ENCODE measurements at regions not wholly inside any gene's neighbourhood (a gene's known extent, or its start where the extent isn't known, plus 50 kb on each side); places are given as distances from the start of the nearest gene placed in this dataset.

- H3K27me3 ChIP-seq = no peaks in the 10 kb centered on the region
- H3K27ac ChIP-seq = no peak overlapping the region
- intact Hi-C loops (cut with DNase I; ENCODE audit: low total_unique reads) = no loop called here
- TF ChIP-seq POLR2A (IDR thresholded peaks at IDR 0.05) (no peak), POLR2AphosphoS5 (IDR thresholded peaks at IDR 0.05) (no peak)
- TF ChIP-seq, protein P1, sequence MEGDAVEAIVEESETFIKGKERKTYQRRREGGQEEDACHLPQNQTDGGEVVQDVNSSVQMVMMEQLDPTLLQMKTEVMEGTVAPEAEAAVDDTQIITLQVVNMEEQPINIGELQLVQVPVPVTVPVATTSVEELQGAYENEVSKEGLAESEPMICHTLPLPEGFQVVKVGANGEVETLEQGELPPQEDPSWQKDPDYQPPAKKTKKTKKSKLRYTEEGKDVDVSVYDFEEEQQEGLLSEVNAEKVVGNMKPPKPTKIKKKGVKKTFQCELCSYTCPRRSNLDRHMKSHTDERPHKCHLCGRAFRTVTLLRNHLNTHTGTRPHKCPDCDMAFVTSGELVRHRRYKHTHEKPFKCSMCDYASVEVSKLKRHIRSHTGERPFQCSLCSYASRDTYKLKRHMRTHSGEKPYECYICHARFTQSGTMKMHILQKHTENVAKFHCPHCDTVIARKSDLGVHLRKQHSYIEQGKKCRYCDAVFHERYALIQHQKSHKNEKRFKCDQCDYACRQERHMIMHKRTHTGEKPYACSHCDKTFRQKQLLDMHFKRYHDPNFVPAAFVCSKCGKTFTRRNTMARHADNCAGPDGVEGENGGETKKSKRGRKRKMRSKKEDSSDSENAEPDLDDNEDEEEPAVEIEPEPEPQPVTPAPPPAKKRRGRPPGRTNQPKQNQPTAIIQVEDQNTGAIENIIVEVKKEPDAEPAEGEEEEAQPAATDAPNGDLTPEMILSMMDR (IDR thresholded peaks at IDR 0.05) = no peak
- no peaks in the 10 kb centered on the region for H3K36me3 ChIP-seq
- DNase-seq (ENCODE audit: low spot score in 2 of 2) = peak in 1 of 2 donors; percentile 0
- H3K4me3 ChIP-seq = no peak overlapping the region
- H3K9me3 ChIP-seq = no peaks in the 10 kb centered on the region
- no peaks in the 10 kb centered on the region for H3K4me1 ChIP-seq
Measured at GRCh38 chr15:70362350-70362749, 264.6 kb upstream of the TLE3 start.

- Histone ChIP-seq H3K36me3 (no peaks in the 10 kb centered on the region), H3K27ac (no peak overlapping the region), H3K4me3 (no peak overlapping the region), H3K9me3 (no peaks in the 10 kb centered on the region), H3K27me3 (no peaks in the 10 kb centered on the region), H3K4me1 (no peaks in the 10 kb centered on the region)
- DNase-seq (ENCODE audit: low spot score in 2 of 2) = peak in 1 of 2 donors; percentile 9
- intact Hi-C loops (cut with DNase I; ENCODE audit: low total_unique reads) = no loop called here
- TF ChIP-seq POLR2AphosphoS5 (IDR thresholded peaks at IDR 0.05) = no peak
- TF ChIP-seq POLR2A (IDR thresholded peaks at IDR 0.05) = no peak
- TF ChIP-seq, protein P1 (IDR thresholded peaks at IDR 0.05) = no peak
Measured at GRCh38 chr15:70361891-70362290, 264.2 kb upstream of the TLE3 start.

DNA sequence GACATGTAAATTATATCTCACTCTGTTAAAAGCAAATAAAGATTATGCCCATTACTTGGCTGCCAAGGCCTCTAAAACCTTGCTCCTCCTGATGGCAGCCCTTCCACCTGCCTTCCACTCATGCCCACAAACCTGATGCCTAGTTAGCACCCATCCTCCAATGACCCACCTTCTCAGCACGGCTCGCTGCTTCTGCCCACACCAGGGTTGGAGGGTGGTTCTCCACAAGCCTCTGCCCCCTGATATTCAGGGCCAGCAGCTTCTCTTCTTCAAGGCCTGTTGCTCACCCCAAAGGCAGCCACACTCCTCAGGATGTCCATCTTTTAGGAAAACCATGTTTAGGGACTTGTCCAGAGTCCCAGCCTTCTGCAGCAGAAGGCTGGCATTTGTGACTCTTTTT is 263.4 kb upstream of the TLE3 start:
- Histone ChIP-seq H3K36me3 (no peaks in the 10 kb centered on the region), H3K4me3 (no peak overlapping the region), H3K9me3 (no peaks in the 10 kb centered on the region), H3K27ac (no peak overlapping the region), H3K27me3 (no peaks in the 10 kb centered on the region), H3K4me1 (no peaks in the 10 kb centered on the region)
- intact Hi-C loops (cut with DNase I; ENCODE audit: low total_unique reads) = no loop called here
- DNase-seq (ENCODE audit: low spot score in 2 of 2) = peak in 1 of 2 donors; percentile 8
- TF ChIP-seq POLR2A (IDR thresholded peaks at IDR 0.05) = no peak

DNA sequence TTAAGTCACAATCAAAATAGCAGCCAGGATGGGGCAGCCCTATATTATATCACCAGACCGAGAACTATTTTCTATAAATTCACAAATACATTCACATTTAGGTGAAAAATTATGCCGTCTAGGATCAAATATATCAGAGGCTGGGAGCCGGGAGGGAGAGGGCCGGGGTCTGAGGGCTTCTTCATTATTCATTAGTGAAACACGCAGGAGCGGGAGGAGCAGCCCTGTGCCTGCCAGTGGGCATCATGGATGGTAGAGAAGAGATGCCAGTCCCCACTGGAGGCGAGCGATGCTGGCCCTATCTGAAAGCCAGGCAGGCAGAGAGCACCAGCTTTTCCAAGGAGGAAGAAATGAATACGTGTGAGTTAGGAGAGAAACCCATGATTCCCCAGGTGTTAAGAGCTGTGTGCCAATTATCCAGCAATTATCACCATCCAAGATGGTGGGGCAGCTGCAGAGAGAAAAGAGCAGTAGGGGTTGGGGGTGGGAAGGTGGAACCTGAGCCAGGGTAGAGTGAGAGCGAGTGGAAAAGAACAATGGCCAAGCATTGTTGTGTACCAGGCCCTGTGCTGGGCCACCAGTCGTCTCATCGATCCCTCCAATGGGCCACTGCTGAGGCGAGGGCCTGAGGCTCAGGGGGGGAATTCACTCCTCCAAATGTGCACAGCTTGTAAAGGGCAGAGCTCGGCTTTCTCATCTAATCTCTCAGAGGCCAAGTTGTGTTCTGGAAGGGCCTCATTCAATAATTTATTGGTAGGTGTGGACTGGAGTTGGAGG is 261.3 kb upstream of the TLE3 start:
- Histone ChIP-seq H3K27me3 (no peaks in the 10 kb centered on the region), H3K4me3 (no peak overlapping the region), H3K4me1 (no peaks in the 10 kb centered on the region), H3K9me3 (no peaks in the 10 kb centered on the region), H3K27ac (no peak overlapping the region), H3K36me3 (no peaks in the 10 kb centered on the region)
- TF ChIP-seq POLR2A (IDR thresholded peaks at IDR 0.05) (no peak), POLR2AphosphoS5 (IDR thresholded peaks at IDR 0.05) (no peak)
- TF ChIP-seq, protein P1 (IDR thresholded peaks at IDR 0.05) = no peak
- DNase-seq (ENCODE audit: low spot score in 2 of 2) = peak in 1 of 2 donors; percentile 8
- intact Hi-C loops (cut with DNase I; ENCODE audit: low total_unique reads) = no loop called here

DNA sequence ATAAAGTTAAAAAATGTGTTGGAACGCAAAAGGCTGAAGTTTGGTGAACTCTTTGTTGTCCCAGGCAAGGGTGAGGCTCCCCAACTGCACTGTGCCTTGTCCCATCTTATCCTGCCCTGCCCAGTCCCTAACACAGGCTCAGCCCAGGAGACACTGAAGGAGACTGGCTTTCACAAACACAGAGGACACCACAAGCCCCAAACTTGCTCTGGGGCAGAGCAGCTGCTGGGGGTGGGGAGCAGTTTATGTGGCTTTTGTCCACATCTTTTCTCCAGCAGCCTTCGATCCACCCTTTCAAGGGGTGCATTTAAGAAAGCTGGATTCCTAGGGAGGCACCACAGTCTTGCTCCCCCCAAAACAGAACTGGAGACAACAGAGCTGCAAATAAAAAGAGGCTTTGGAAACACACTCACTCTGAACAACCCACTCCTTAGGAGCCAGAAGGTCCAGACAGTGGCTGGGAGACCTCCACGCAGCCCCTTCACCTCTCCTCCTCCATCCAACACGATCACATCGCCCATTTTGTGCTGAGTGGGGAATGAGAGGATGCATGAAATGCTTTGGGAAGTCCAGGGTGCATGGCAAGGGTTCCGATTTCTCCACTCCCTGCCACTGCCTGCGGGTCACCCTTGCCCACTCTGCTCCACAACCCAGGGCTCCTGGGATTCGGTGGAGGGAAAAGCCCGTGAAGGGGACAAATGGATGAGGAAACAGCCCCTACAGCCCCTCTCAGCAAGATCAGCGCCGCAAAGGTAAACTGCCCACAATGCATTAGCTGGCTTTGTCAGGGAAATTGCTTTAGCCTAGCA is 260.5 kb upstream of the TLE3 start:
- intact Hi-C loops (cut with DNase I; ENCODE audit: low total_unique reads) = no loop called here
- TF ChIP-seq POLR2AphosphoS5 (IDR thresholded peaks at IDR 0.05) (no peak), POLR2A (IDR thresholded peaks at IDR 0.05) (no peak)
- TF ChIP-seq, protein P1 (IDR thresholded peaks at IDR 0.05) = no peak
- Histone ChIP-seq H3K9me3 (no peaks in the 10 kb centered on the region), H3K4me1 (no peaks in the 10 kb centered on the region), H3K27me3 (no peaks in the 10 kb centered on the region), H3K27ac (no peak overlapping the region), H3K4me3 (no peak overlapping the region), H3K36me3 (no peaks in the 10 kb centered on the region)
- peak in 1 of 2 donors; percentile 12 for DNase-seq (ENCODE audit: low spot score in 2 of 2)
